HCT116 (cell line): ENCODE measurements at regions not wholly inside any gene's neighbourhood (a gene's known extent, or its start where the extent isn't known, plus 50 kb on each side); places are given as distances from the start of the nearest gene placed in this dataset.
A peak's percentile ranks its signal among the peaks of the same experiment; 100 is the strongest.

Experiments used
- ATAC-seq: fragments of 200-7000 bp; cut with Tn5 transposase; 2 replicates; pipeline ENCODE4 v1.9.1; 2020; ENCODE audit warnings: mild to moderate bottlenecking, moderate library complexity
- BruUV-seq: library from RNA; stranded (reverse); fragments of 400-500 nt; replicated peaks from 2 replicates; lab custom pipeline; 2021; lab: Mats Ljungman, UMichigan
- CTCF ChIA-PET: fragments of 300-600 bp; sonication (Branson Sonifier 250); formaldehyde crosslinking; loops from one replicate; lab custom pipeline; 2021; ENCODE audit warnings: antibody characterized with exemption; lab: Charles Lee
- POLR2A ChIA-PET: fragments of 300-600, 350-600 bp; sonication (Branson Sonifier 250); formaldehyde crosslinking; loops from one replicate; lab custom pipeline; 2021; ENCODE audit warnings: antibody characterized with exemption; lab: Charles Lee
- RAD21 ChIA-PET, 2 experiments: fragments of 300-600 bp; sonication (Branson Sonifier 250); formaldehyde crosslinking; loops; one replicate each; lab custom pipeline; 2023; ENCODE audit warnings: low total read pairs in 2 of 2; ENCODE audit not compliant: uncharacterized antibody in 2 of 2, unreplicated experiment in 2 of 2, low non-redundant PET in 1 of 2; lab: Charles Lee
- DNase-seq: peaks from one replicate; pipeline ENCODE4 v3.0.0-alpha.2; 2010; ENCODE audit warnings: low read depth, low spot score
- H2AFZ ChIP-seq: fragments of 200-600 bp; shearing (Covaris generic), sonication (generic); 2 replicates; pipeline ENCODE4 v1.6.1; 2017; ENCODE audit warnings: low read depth, mixed run types, mixed read lengths, antibody characterized with exemption, low read length; ENCODE audit not compliant: poor library complexity, severe bottlenecking
- H3K27ac ChIP-seq: 2 replicates; pipeline ENCODE4 v1.5.1; 2012; ENCODE audit warnings: low read depth, low read length
- H3K27me3 ChIP-seq: fragments of 200-600 bp; sonication (generic); 2 replicates; pipeline ENCODE4 v1.6.1; 2016; ENCODE audit warnings: mixed run types, low read length, mixed read lengths; ENCODE audit not compliant: insufficient read depth
- H3K36me3 ChIP-seq, 2 experiments: fragments of 200-500 bp in 1 of 2; fragments of 200-600 bp in 1 of 2; sonication (Bioruptor generic) in 1 of 2; sonication (generic) in 1 of 2; 2 replicates each; pipeline versions ENCODE4 v1.5.1 to v1.6.1; 2014 to 2016; ENCODE audit warnings: low read length in 2 of 2, inconsistent platforms in 1 of 2, mixed read lengths in 1 of 2, mixed run types in 1 of 2; ENCODE audit not compliant: insufficient read depth in 2 of 2, control insufficient read depth in 1 of 2
- H3K4me1 ChIP-seq, 2 experiments: fragments of 200-600 bp in 1 of 2; sonication (generic) in 1 of 2; 2 replicates each; pipeline versions ENCODE4 v1.5.1 to v1.6.1; 2012 to 2017; ENCODE audit warnings: low read length in 2 of 2, inconsistent platforms in 1 of 2, mild to moderate bottlenecking in 1 of 2, mixed read lengths in 1 of 2, mixed run types in 1 of 2, moderate library complexity in 1 of 2; ENCODE audit not compliant: insufficient read depth in 2 of 2, control insufficient read depth in 1 of 2
- H3K4me2 ChIP-seq: fragments of 200-600 bp; sonication (generic); 2 replicates; pipeline ENCODE4 v1.6.1; 2017; ENCODE audit warnings: mixed run types, low read length, mixed read lengths
- H3K4me3 ChIP-seq, 2 experiments: fragments of 200-600 bp in 1 of 2; sonication (generic) in 1 of 2; replicated peaks in 1 of 2; 2 replicates each; pipeline ENCODE4 v1.5.1; 2011 to 2016; ENCODE audit warnings: low read length in 2 of 2, control low read depth in 1 of 2, low read depth in 1 of 2, mild to moderate bottlenecking in 1 of 2, mixed read lengths in 1 of 2, mixed run types in 1 of 2
- H3K79me2 ChIP-seq: fragments of 200-600 bp; sonication (generic); 2 replicates; pipeline ENCODE4 v1.6.1; 2017; ENCODE audit warnings: mild to moderate bottlenecking, mixed run types, low read length, moderate library complexity, mixed read lengths; ENCODE audit not compliant: insufficient read depth
- H3K9ac ChIP-seq: fragments of 200-600 bp; sonication (generic); 2 replicates; pipeline ENCODE4 v1.6.1; 2016; ENCODE audit warnings: low read length, mixed read lengths
- H3K9me2 ChIP-seq: fragments of 200-600 bp; sonication (generic), shearing (Covaris generic); 2 replicates; pipeline ENCODE4 v1.6.1; 2017; ENCODE audit warnings: mixed run types, mild to moderate bottlenecking, moderate library complexity; ENCODE audit not compliant: insufficient read depth
- H3K9me3 ChIP-seq, 2 experiments: fragments of 200-500 bp in 1 of 2; fragments of 200-600 bp in 1 of 2; sonication (Bioruptor generic) in 1 of 2; sonication (generic) in 1 of 2; 2 replicates each; pipeline ENCODE4 v1.6.1; 2014 to 2017; ENCODE audit warnings: low read length in 2 of 2, mixed read lengths in 2 of 2, inconsistent platforms in 1 of 2, low read depth in 1 of 2, mild to moderate bottlenecking in 1 of 2, mixed run types in 1 of 2, moderate library complexity in 1 of 2; ENCODE audit not compliant: control insufficient read depth in 1 of 2, insufficient read depth in 1 of 2
- H4K20me1 ChIP-seq: fragments of 200-600 bp; sonication (generic), shearing (Covaris generic); 2 replicates; pipeline ENCODE4 v1.6.1; 2017; ENCODE audit warnings: mixed run types, mild to moderate bottlenecking, moderate library complexity; ENCODE audit not compliant: insufficient read depth
- ATF3 ChIP-seq: IDR thresholded peaks from 2 replicates; pipeline ENCODE4 v1.6.1; 2012
- CBX3 ChIP-seq: IDR thresholded peaks from 2 replicates; pipeline ENCODE4 v1.6.1; 2012; ENCODE audit warnings: low read depth
- CEBPB ChIP-seq: IDR thresholded peaks from 2 replicates; pipeline ENCODE4 v1.6.1; 2012; ENCODE audit warnings: low read depth
- CTCF ChIP-seq, 3 experiments: fragments of 200-600 bp in 1 of 3; sonication (generic) in 1 of 3; IDR thresholded peaks in 2 of 3; conservative IDR thresholded peaks in 1 of 3; 2 replicates each; pipeline ENCODE4 v1.5.1; 2012 to 2017; ENCODE audit warnings: low read depth in 2 of 3, low read length in 2 of 3, antibody characterized with exemption in 1 of 3, borderline replicate concordance in 1 of 3, control low read depth in 1 of 3, mild to moderate bottlenecking in 1 of 3, mixed read lengths in 1 of 3, mixed run types in 1 of 3, moderate library complexity in 1 of 3; ENCODE audit not compliant: insufficient read depth in 1 of 3
- EGR1 ChIP-seq: IDR thresholded peaks from 2 replicates; pipeline ENCODE4 v1.6.1; 2012; ENCODE audit warnings: low read depth
- ELF1 ChIP-seq: IDR thresholded peaks from 2 replicates; pipeline ENCODE4 v1.6.1; 2012; ENCODE audit warnings: low read depth, borderline replicate concordance
- EZH2 ChIP-seq: fragments of 200-600 bp; sonication (generic); IDR thresholded peaks from 2 replicates; pipeline ENCODE4 v1.6.1; 2017; ENCODE audit warnings: antibody characterized with exemption, mixed run types
- EZH2phosphoT487 ChIP-seq: fragments of 200-600 bp; IDR thresholded peaks from 2 replicates; pipeline ENCODE4 v1.6.1; 2018; ENCODE audit warnings: antibody characterized with exemption, borderline replicate concordance
- FOSL1 ChIP-seq: IDR thresholded peaks from 2 replicates; pipeline ENCODE4 v1.6.1; 2012; ENCODE audit warnings: low read depth
- JUND ChIP-seq: IDR thresholded peaks from 2 replicates; pipeline ENCODE4 v1.6.1; 2012
- MAX ChIP-seq: IDR thresholded peaks from 2 replicates; pipeline ENCODE4 v1.6.1; 2012
- POLR2A ChIP-seq: IDR thresholded peaks from 2 replicates; pipeline ENCODE4 v1.7.0; 2011; ENCODE audit warnings: borderline replicate concordance; ENCODE audit not compliant: insufficient read depth, insufficient read length; ENCODE audit errors: extremely low read depth
- POLR2AphosphoS5 ChIP-seq: IDR thresholded peaks from 2 replicates; pipeline ENCODE4 v1.6.1; 2011; ENCODE audit warnings: mild to moderate bottlenecking, low read depth, low read length, moderate library complexity
- RAD21 ChIP-seq: IDR thresholded peaks from 2 replicates; pipeline ENCODE4 v1.6.1; 2012; ENCODE audit warnings: low read depth, mild to moderate bottlenecking
- REST ChIP-seq: IDR thresholded peaks from 2 replicates; pipeline ENCODE4 v1.6.1; 2012; ENCODE audit warnings: low read depth
- SIN3A ChIP-seq: IDR thresholded peaks from 2 replicates; pipeline ENCODE4 v1.6.1; 2012; ENCODE audit warnings: low read depth
- SRF ChIP-seq: IDR thresholded peaks from 2 replicates; pipeline ENCODE4 v1.6.1; 2012; ENCODE audit warnings: low read depth
- YY1 ChIP-seq: IDR thresholded peaks from 2 replicates; pipeline ENCODE4 v1.6.1; 2011; ENCODE audit warnings: low read length, low read depth, moderate library complexity, mild to moderate bottlenecking; ENCODE audit not compliant: insufficient replicate concordance; ENCODE audit errors: extremely low read depth
- ZFX ChIP-seq: fragments of 450-650 bp; IDR thresholded peaks from 2 replicates; pipeline ENCODE4 v1.6.1; 2017
- ZNF274 ChIP-seq: fragments of 200-500 bp; sonication (Bioruptor generic); IDR thresholded peaks from 2 replicates; pipeline ENCODE4 v1.6.1; 2014; ENCODE audit warnings: mild to moderate bottlenecking, low read depth, low read length, inconsistent platforms
- intact Hi-C: fragments of 100-400 bp; cut with micrococcal nuclease; formaldehyde crosslinking; loops from 2 replicates; pipeline ENCODE4 v1.10.0; 2022

- peak overlapping the region in 1 of 2 experiments; percentile 36; a peak in 1 of 4 replicates for H3K4me3 ChIP-seq
- peak overlapping the region; percentile 88 for H2AFZ ChIP-seq
- H3K9me2 ChIP-seq: no peaks in the 10 kb centered on the region
- peak overlapping the region; percentile 19; the same call in 1 of the 2 replicates for H3K27ac ChIP-seq
- BruUV-seq: no TSS peak
- H3K9me3 ChIP-seq: no peaks in the 10 kb centered on the region
- H3K36me3 ChIP-seq: no peaks in the 10 kb centered on the region
- H4K20me1 ChIP-seq: no peaks in the 10 kb centered on the region
- intact Hi-C loops: loop anchor here (1.0 to 5.0 kb wide), 6 partner anchors 44 to 201 kb away; no protein-coding TSS in a partner anchor
- H3K4me2 ChIP-seq: peak overlapping the region; percentile 71
- peak overlapping the region; percentile 40 for H3K9ac ChIP-seq
- no peaks in the 10 kb centered on the region for H3K79me2 ChIP-seq
- peak; percentile 54 for DNase-seq
- RAD21 ChIA-PET: interaction anchor here (1.0 to 1.9 kb wide), 2 partner anchors 202 kb away, joined by 6 read pairs; no protein-coding TSS in a partner anchor
- ATAC-seq: peak; percentile 75
- CTCF ChIA-PET: interaction anchor here (0.6 to 4.5 kb wide), 9 partner anchors 14 to 202 kb away, joined by 3 to 36 read pairs (median 3); no protein-coding TSS in a partner anchor
- POLR2A ChIA-PET: interaction anchor here (1.0 kb wide), 1 partner anchor 202 kb away, joined by 3 read pairs; no protein-coding TSS in a partner anchor
- peaks cover 21 to 65% of the 10 kb centered on the region in 2 experiments for H3K4me1 ChIP-seq
- no peaks in the 10 kb centered on the region for H3K27me3 ChIP-seq
- no peak for TF ChIP-seq ZNF274
- peak; percentile 82 for TF ChIP-seq RAD21
- TF ChIP-seq YY1: peak; percentile 81
- 0 out of 2 replicates have a peak, but pooled peaks have one; percentile 25 for TF ChIP-seq POLR2AphosphoS5
- peak; percentile 52 to 67 (median 58); a peak in 5 of 6 replicates for TF ChIP-seq CTCF (IDR thresholded peaks at IDR 0.05 in 2 of 3, conservative IDR thresholded peaks at IDR 0.05 in 1 of 3; ENCODE audit: borderline replicate concordance in 1 of 3, insufficient read depth in 1 of 3, low read depth in 2 of 3, low read length in 2 of 3)
- no peak for TF ChIP-seq SRF
- peak; percentile 46; the same call in 1 of the 2 replicates for TF ChIP-seq FOSL1
- TF ChIP-seq MAX: no peak
- TF ChIP-seq SIN3A: no peak; the same call in 1 of the 2 replicates
- TF ChIP-seq ZFX: no peak
- TF ChIP-seq EGR1: no peak
- no peak; the same call in 1 of the 2 replicates for TF ChIP-seq CBX3
- TF ChIP-seq POLR2A: no peak
- 0 out of 2 replicates have a peak, but pooled peaks have one; percentile 13 for TF ChIP-seq CEBPB
- TF ChIP-seq EZH2phosphoT487: no peak
- TF ChIP-seq ELF1: no peak
- no peak for TF ChIP-seq ATF3
- 0 out of 2 replicates have a peak, but pooled peaks have one; percentile 30 for TF ChIP-seq JUND
- no peak for TF ChIP-seq EZH2
- TF ChIP-seq REST: no peak
Measured at GRCh38 chr5:148912714-148913398, 86.4 kb downstream of the ADRB2 start.
